GM12864 (cell line): ENCODE measurements at regions not wholly inside any gene's neighbourhood (a gene's known extent, or its start where the extent isn't known, plus 50 kb on each side); places are given as distances from the start of the nearest gene placed in this dataset.

Experiments
- DNase-seq: peaks from one replicate; pipeline ENCODE4 v3.0.0-alpha.2; 2011; ENCODE audit warnings: low read depth
- H3K4me3 ChIP-seq: 2 replicates; pipeline ENCODE4 v1.5.1; 2011; ENCODE audit warnings: mild to moderate bottlenecking, low read depth, low read length, control low read depth
- CTCF ChIP-seq: IDR thresholded peaks from 2 replicates; pipeline ENCODE4 v1.5.1; 2011; ENCODE audit warnings: low read depth, mild to moderate bottlenecking, moderate library complexity, low read length, control low read depth, inconsistent platforms; ENCODE audit errors: missing control alignments

- no peak overlapping the region for H3K4me3 ChIP-seq
- no peak for TF ChIP-seq CTCF
- DNase-seq = no peak
These were observed 810.9 kb downstream of the NR2F2 start for GRCh38 chr15:97141360-97141759.

- no peak for DNase-seq
- no peak for TF ChIP-seq CTCF
- no peak overlapping the region for H3K4me3 ChIP-seq
These were observed 811.4 kb downstream of the NR2F2 start for GRCh38 chr15:97141871-97142270.

GRCh38 chr15:97143592-97144376, 813.3 kb downstream of the NR2F2 start:
- H3K4me3 ChIP-seq = no peak overlapping the region
- TF ChIP-seq CTCF = no peak
- no peak for DNase-seq

- TF ChIP-seq CTCF = no peak
- no peak overlapping the region for H3K4me3 ChIP-seq
- DNase-seq = no peak
These were observed 813.8 kb downstream of the NR2F2 start for GRCh38 chr15:97144377-97144711.

- DNase-seq = no peak
- no peak for TF ChIP-seq CTCF
- no peak overlapping the region for H3K4me3 ChIP-seq
These were observed 813.3 kb upstream of the ARRDC4 start for GRCh38 chr15:97146929-97147870.

GRCh38 chr15:97153356-97153965, 807.0 kb upstream of the ARRDC4 start:
- no peak for DNase-seq
- no peak for TF ChIP-seq CTCF
- H3K4me3 ChIP-seq = no peak overlapping the region
